B cell (primary cell): ENCODE measurements at regions not wholly inside any gene's neighbourhood (a gene's known extent, or its start where the extent isn't known, plus 50 kb on each side); places are given as distances from the start of the nearest gene placed in this dataset.

ENCODE experiments used
- ATAC-seq: fragments of 200-7000 bp; cut with Tn5 transposase; one replicate; pipeline ENCODE4 v1.10.0; 2021; ENCODE audit warnings: low read depth, mild to moderate bottlenecking, moderate number of reproducible peaks, moderate library complexity
- CTCF ChIA-PET: fragments of 350-600 bp; sonication (Branson Sonifier 250); formaldehyde crosslinking; loops from one replicate; lab custom pipeline; 2021; ENCODE audit warnings: antibody characterized with exemption, inconsistent platforms; lab: Charles Lee
- POLR2A ChIA-PET: fragments of 350-600 bp; sonication (Branson Sonifier 250); formaldehyde crosslinking; loops from one replicate; lab custom pipeline; 2021; ENCODE audit warnings: antibody characterized with exemption; lab: Charles Lee
- DNase-seq: peaks from one replicate; pipeline ENCODE4 v3.0.0; 2013
- H2AFZ ChIP-seq: 2 replicates; pipeline ENCODE4 v1.6.1; 2012; ENCODE audit warnings: mild to moderate bottlenecking, low read depth, low read length; ENCODE audit not compliant: insufficient read depth, poor library complexity, severe bottlenecking
- H3K27ac ChIP-seq, 2 donors: 1 replicate in 1 of 2; 2 replicates in 1 of 2; pipeline ENCODE4 v1.5.1; 2012 to 2013; ENCODE audit warnings: low read length in 2 of 2, mild to moderate bottlenecking in 2 of 2, moderate library complexity in 1 of 2
- H3K27me3 ChIP-seq, 4 experiments: fragments of 200-600 bp in 1 of 4; sonication (generic) in 1 of 4; replicated peaks in 1 of 4; 1 replicate in 2 of 4; 2 replicates in 2 of 4; pipeline versions ENCODE4 v1.6.1 to v1.7.0; 2013 to 2016; ENCODE audit warnings: low read length in 3 of 4, mild to moderate bottlenecking in 2 of 4, mixed read lengths in 1 of 4, moderate library complexity in 1 of 4; ENCODE audit not compliant: insufficient read depth in 4 of 4, control insufficient read depth in 3 of 4; ENCODE audit errors: control extremely low read depth in 1 of 4
- H3K36me3 ChIP-seq, 2 experiments: replicated peaks in 1 of 2; 1 replicate in 1 of 2; 2 replicates in 1 of 2; pipeline versions ENCODE4 v1.6.1 to v1.7.1; 2013; ENCODE audit warnings: low read length in 1 of 2; ENCODE audit not compliant: insufficient read depth in 2 of 2, control insufficient read depth in 1 of 2; ENCODE audit errors: control extremely low read depth in 1 of 2, extremely low read depth in 1 of 2
- H3K4me1 ChIP-seq, 2 donors: fragments of 200-600 bp in 1 of 2; sonication (generic) in 1 of 2; 1 replicate in 1 of 2; 2 replicates in 1 of 2; pipeline versions ENCODE4 v1.5.1 to v1.6.1; 2013 to 2017; ENCODE audit warnings: low read length in 2 of 2; ENCODE audit not compliant: control insufficient read depth in 2 of 2, insufficient read depth in 2 of 2
- H3K4me2 ChIP-seq: replicated peaks from 2 replicates; pipeline ENCODE3; 2012; ENCODE audit warnings: mild to moderate bottlenecking, low read depth, low read length; ENCODE audit not compliant: poor library complexity, severe bottlenecking
- H3K4me3 ChIP-seq, 5 experiments: fragments of 200-600 bp in 1 of 5; sonication (generic) in 1 of 5; 1 replicate in 3 of 5; 2 replicates in 2 of 5; pipeline versions ENCODE4 v1.5.1 to v1.7.0; 2011 to 2016; ENCODE audit warnings: low read length in 4 of 5, mild to moderate bottlenecking in 4 of 5, low read depth in 2 of 5, control low read depth in 1 of 5, moderate library complexity in 1 of 5; ENCODE audit not compliant: insufficient read depth in 1 of 5; ENCODE audit errors: control extremely low read depth in 1 of 5, extremely low read depth in 1 of 5
- H3K79me2 ChIP-seq: fragments of 200-600 bp; sonication (generic); one replicate; pipeline ENCODE4 v1.6.0; 2016; ENCODE audit warnings: low read length; ENCODE audit not compliant: control insufficient read depth, insufficient read depth
- H3K9ac ChIP-seq: fragments of 200-600 bp; sonication (generic); 2 replicates; pipeline ENCODE4 v1.6.1; 2017; ENCODE audit warnings: mild to moderate bottlenecking, low read length, moderate library complexity
- H3K9me3 ChIP-seq, 3 donors: one replicate each; pipeline versions ENCODE4 v1.6.1 to v1.7.1; 2013; ENCODE audit warnings: low read length in 2 of 3; ENCODE audit not compliant: control insufficient read depth in 2 of 3, insufficient read depth in 1 of 3; ENCODE audit errors: control extremely low read depth in 1 of 3
- H4K20me1 ChIP-seq: 2 replicates; pipeline ENCODE4 v1.6.0; 2012; ENCODE audit warnings: mild to moderate bottlenecking, low read length; ENCODE audit not compliant: insufficient read depth, control insufficient read depth, poor library complexity, severe bottlenecking
- H3K27ac Mint-ChIP-seq: one replicate; pipeline ENCODE4 v1.8.0; 2021; ENCODE audit warnings: mixed read lengths
- H3K27me3 Mint-ChIP-seq: one replicate; pipeline ENCODE4 v1.8.0; 2021; ENCODE audit warnings: mixed read lengths
- H3K4me1 Mint-ChIP-seq: one replicate; pipeline ENCODE4 v1.8.0; 2021; ENCODE audit warnings: mixed read lengths
- H3K4me3 Mint-ChIP-seq: one replicate; pipeline ENCODE4 v1.8.0; 2021; ENCODE audit warnings: mixed read lengths
- H3K9me3 Mint-ChIP-seq: one replicate; pipeline ENCODE4 v1.8.0; 2022; ENCODE audit warnings: mixed read lengths; ENCODE audit not compliant: insufficient read depth
- CTCF ChIP-seq: fragments of 200-600 bp; IDR thresholded peaks from one replicate; pipeline ENCODE4 v1.8.0; 2022; ENCODE audit warnings: antibody characterized with exemption, mild to moderate bottlenecking
- EZH2 ChIP-seq: IDR thresholded peaks from 2 replicates; pipeline ENCODE4 v1.6.1; 2012; ENCODE audit warnings: borderline replicate concordance, low read depth, mild to moderate bottlenecking, moderate library complexity, low read length; ENCODE audit not compliant: insufficient read depth, poor library complexity, severe bottlenecking
- WGBS: methylation state at CpG from one replicate; pipeline ENCODE4 v1.1.5; 2013; ENCODE audit warnings: missing lambda C conversion rate; ENCODE audit not compliant: insufficient coverage; 5-methylcytosine and 5-hydroxymethylcytosine counted together
- intact Hi-C: fragments of 100-400 bp; cut with micrococcal nuclease; formaldehyde crosslinking; loops from one replicate; pipeline ENCODE4 v1.10.0; 2022

GRCh38 chr17:77010667-77011066, 130.1 kb upstream of the SEC14L1 start:
- H3K27me3 ChIP-seq = peaks cover 0 to 6% (median 2%) of the 10 kb centered on the region in 4 experiments
- no peak for ATAC-seq
- peaks cover 0 to 4% of the 10 kb centered on the region in 2 donors for H3K4me1 ChIP-seq
- intact Hi-C loops = loop anchor here (1.0 kb wide), 1 partner anchor 46 kb away; no protein-coding TSS in a partner anchor
- no peak overlapping the region for H3K4me2 ChIP-seq
- Mint-ChIP-seq H3K4me3 (no peak overlapping the region), H3K27ac (no peak overlapping the region), H3K9me3 (peaks cover 3% of the 10 kb centered on the region), H3K4me1 (peaks cover 5% of the 10 kb centered on the region), H3K27me3 (peaks cover 23% of the 10 kb centered on the region)
- H3K27ac ChIP-seq = no peak overlapping the region
- H3K9me3 ChIP-seq = peaks cover 4 to 8% (median 5%) of the 10 kb centered on the region in 3 donors
- ChIA-PET POLR2A (no interaction called here), CTCF (interaction anchor here (0.6 to 1.3 kb wide), 4 partner anchors 36 to 143 kb away, joined by 3 to 4 read pairs (median 3); partner anchors contain the start of gene MGAT5B)
- no peak for TF ChIP-seq CTCF
- TF ChIP-seq EZH2 = no peak
- no peaks in the 10 kb centered on the region for H3K36me3 ChIP-seq
- H2AFZ ChIP-seq = no peak overlapping the region
- no peak overlapping the region for H3K9ac ChIP-seq
- no peak overlapping the region for H3K4me3 ChIP-seq
- no peak for DNase-seq
- no peaks in the 10 kb centered on the region for H3K79me2 ChIP-seq
- no peaks in the 10 kb centered on the region for H4K20me1 ChIP-seq

GRCh38 chr17:77011173-77012011, 129.4 kb upstream of the SEC14L1 start:
- 94% methylated on average over 4 of the region's 7 CpGs for WGBS
- H3K36me3 ChIP-seq = no peaks in the 10 kb centered on the region
- no peak for ATAC-seq
- H4K20me1 ChIP-seq = no peaks in the 10 kb centered on the region
- no peak overlapping the region for H3K27ac ChIP-seq
- peaks cover 4 to 8% (median 5%) of the 10 kb centered on the region in 3 donors for H3K9me3 ChIP-seq
- H3K4me3 ChIP-seq = no peak overlapping the region
- Mint-ChIP-seq H3K27me3 (peaks cover 21% of the 10 kb centered on the region), H3K4me3 (no peak overlapping the region), H3K9me3 (peaks cover 3% of the 10 kb centered on the region), H3K4me1 (peaks cover 5% of the 10 kb centered on the region), H3K27ac (no peak overlapping the region)
- no peak overlapping the region for H3K9ac ChIP-seq
- DNase-seq = peak; percentile 35
- ChIA-PET POLR2A (no interaction called here), CTCF (interaction anchor here (0.8 to 1.8 kb wide), 4 partner anchors 35 to 142 kb away, joined by 3 to 10 read pairs (median 3); no protein-coding TSS in a partner anchor)
- H2AFZ ChIP-seq = no peak overlapping the region
- H3K27me3 ChIP-seq = peaks cover 0 to 6% (median 2%) of the 10 kb centered on the region in 4 experiments
- intact Hi-C loops = loop anchor here (1.0 kb wide), 1 partner anchor 45 kb away; no protein-coding TSS in a partner anchor
- no peak overlapping the region for H3K4me2 ChIP-seq
- H3K4me1 ChIP-seq = peaks cover 0 to 4% of the 10 kb centered on the region in 2 donors
- TF ChIP-seq CTCF (peak; percentile 56), EZH2 (no peak)
- H3K79me2 ChIP-seq = no peaks in the 10 kb centered on the region
